ENCODE measurements at regions not wholly inside any gene's neighbourhood (a gene's known extent, or its start where the extent isn't known, plus 50 kb on each side); places are given as distances from the start of the nearest gene placed in this dataset.

- H3K4me3 ChIP-seq (ENCODE audit: low read length): no peak overlapping the region
- no peak overlapping the region for H3K27ac ChIP-seq (ENCODE audit: low read depth, low read length)
- WGBS: 82% methylated on average over 2 of the region's 2 CpGs
- H3K9ac ChIP-seq (ENCODE audit: low read depth, low read length): no peak overlapping the region
- H3K36me3 ChIP-seq (ENCODE audit: insufficient read depth, low read length): no peaks in the 10 kb centered on the region
- no peaks in the 10 kb centered on the region for H3K27me3 ChIP-seq (ENCODE audit: insufficient read depth, low read length)
- H3K4me1 ChIP-seq (ENCODE audit: insufficient read depth, low read length): no peaks in the 10 kb centered on the region
- no peaks in the 10 kb centered on the region for H3K9me3 ChIP-seq (ENCODE audit: insufficient read depth, low read depth, low read length)
These were observed 52.5 kb upstream of the C11orf58 start for GRCh38 chr11:16685914-16686313.

- Histone ChIP-seq H3K36me3 (ENCODE audit: insufficient read depth, low read length) (no peaks in the 10 kb centered on the region), H3K9me3 (ENCODE audit: insufficient read depth, low read depth, low read length) (no peaks in the 10 kb centered on the region), H3K9ac (ENCODE audit: low read depth, low read length) (no peak overlapping the region), H3K4me1 (ENCODE audit: insufficient read depth, low read length) (no peaks in the 10 kb centered on the region), H3K27me3 (ENCODE audit: insufficient read depth, low read length) (no peaks in the 10 kb centered on the region), H3K27ac (ENCODE audit: low read depth, low read length) (no peak overlapping the region), H3K4me3 (ENCODE audit: low read length) (no peak overlapping the region)
- WGBS: 84% methylated on average over 7 of the region's 7 CpGs
These were observed 59.9 kb upstream of the C11orf58 start for GRCh38 chr11:16678466-16679116.

GRCh38 chr11:16669799-16670415 is 68.5 kb upstream of the C11orf58 start:
- WGBS: 56% methylated on average over 2 of the region's 2 CpGs
- Histone ChIP-seq H3K9me3 (ENCODE audit: insufficient read depth, low read depth, low read length) (0 out of 2 replicates have a peak, but pooled peaks cover 2% of the 10 kb centered on the region), H3K27me3 (ENCODE audit: insufficient read depth, low read length) (no peaks in the 10 kb centered on the region), H3K9ac (ENCODE audit: low read depth, low read length) (peak overlapping the region; percentile 37; the same call in 1 of the 2 replicates), H3K4me3 (ENCODE audit: low read length) (no peak overlapping the region), H3K4me1 (ENCODE audit: insufficient read depth, low read length) (peaks cover 16% of the 10 kb centered on the region), H3K36me3 (ENCODE audit: insufficient read depth, low read length) (no peaks in the 10 kb centered on the region), H3K27ac (ENCODE audit: low read depth, low read length) (peak overlapping the region; percentile 52)

DNA sequence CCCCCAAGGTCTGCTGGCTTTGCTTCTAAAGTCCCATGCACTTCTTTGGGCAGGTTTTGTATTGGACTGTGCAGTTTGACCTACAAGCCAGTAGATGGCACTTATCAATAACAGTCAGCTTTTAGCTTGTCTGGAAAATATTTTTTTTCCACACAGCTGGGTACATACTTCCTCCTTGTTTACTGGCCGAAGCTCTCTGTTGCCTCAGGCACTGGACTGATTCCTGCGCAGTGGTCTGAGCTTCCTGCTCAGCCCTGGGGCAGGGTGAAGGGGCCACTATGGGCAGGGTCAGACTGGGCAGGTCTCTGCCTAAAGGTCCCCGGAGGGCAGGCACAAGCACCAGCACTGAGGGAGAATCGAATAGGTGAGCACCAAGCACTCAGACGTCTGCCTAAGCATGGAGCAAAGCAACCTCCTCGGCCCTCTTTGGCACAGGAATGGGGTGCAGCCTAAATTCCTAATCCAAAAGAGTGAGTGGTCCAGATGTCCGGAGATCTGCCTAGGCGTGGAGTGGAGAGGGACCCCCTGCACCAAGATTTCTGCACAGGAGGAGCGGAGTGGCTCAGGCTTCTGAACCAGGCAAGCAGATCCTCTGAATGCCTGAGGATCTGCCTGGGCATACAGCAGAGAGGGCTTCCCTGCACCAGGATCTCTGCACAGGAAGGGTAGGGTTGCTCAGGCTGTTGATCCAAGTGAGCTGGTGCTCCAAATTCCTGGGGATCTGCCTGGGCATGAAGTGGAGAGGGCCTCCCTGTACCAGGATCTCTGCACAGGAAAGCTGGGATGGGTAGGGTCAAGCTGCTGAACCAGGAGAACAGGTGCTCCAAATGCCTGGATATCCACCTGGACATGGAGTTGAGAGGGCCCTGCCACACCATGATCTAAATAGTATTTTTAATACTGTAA is 105.9 kb upstream of the C11orf58 start:
- no peak overlapping the region for H3K27ac ChIP-seq (ENCODE audit: low read depth, low read length)
- H3K9me3 ChIP-seq (ENCODE audit: insufficient read depth, low read depth, low read length): peaks cover 10% of the 10 kb centered on the region
- no peaks in the 10 kb centered on the region for H3K36me3 ChIP-seq (ENCODE audit: insufficient read depth, low read length)
- H3K27me3 ChIP-seq (ENCODE audit: insufficient read depth, low read length): no peaks in the 10 kb centered on the region
- H3K4me3 ChIP-seq (ENCODE audit: low read length): no peak overlapping the region
- H3K9ac ChIP-seq (ENCODE audit: low read depth, low read length): no peak overlapping the region
- 84% methylated on average over 9 of the region's 9 CpGs for WGBS
- no peaks in the 10 kb centered on the region for H3K4me1 ChIP-seq (ENCODE audit: insufficient read depth, low read length)

GRCh38 chr11:16630651-16631050 is 107.8 kb upstream of the C11orf58 start:
- Histone ChIP-seq H3K9me3 (ENCODE audit: insufficient read depth, low read depth, low read length) (peaks cover 5% of the 10 kb centered on the region), H3K27me3 (ENCODE audit: insufficient read depth, low read length) (no peaks in the 10 kb centered on the region), H3K9ac (ENCODE audit: low read depth, low read length) (no peak overlapping the region), H3K27ac (ENCODE audit: low read depth, low read length) (no peak overlapping the region), H3K4me3 (ENCODE audit: low read length) (no peak overlapping the region), H3K36me3 (ENCODE audit: insufficient read depth, low read length) (no peaks in the 10 kb centered on the region), H3K4me1 (ENCODE audit: insufficient read depth, low read length) (no peaks in the 10 kb centered on the region)

DNA sequence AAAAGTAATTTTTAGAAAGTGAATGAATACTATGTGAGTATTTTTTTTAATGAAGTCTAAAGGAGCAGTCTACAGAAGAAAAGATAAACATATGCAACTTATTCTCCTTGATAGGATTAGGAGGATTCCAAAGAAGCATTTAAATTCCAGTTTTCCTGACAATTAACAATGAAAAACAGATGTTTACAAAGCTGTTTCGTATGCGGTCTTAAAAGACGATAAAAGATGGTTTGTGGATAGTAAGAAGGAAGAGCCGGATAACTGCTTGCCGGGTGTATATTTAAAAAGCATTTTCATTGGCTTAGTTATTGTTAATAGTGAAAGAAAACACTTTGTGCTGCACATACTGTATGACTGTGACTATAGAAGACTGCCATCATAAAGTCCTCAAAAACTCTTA is 120.0 kb upstream of the C11orf58 start:
- Histone ChIP-seq H3K4me3 (ENCODE audit: low read length) (no peak overlapping the region), H3K9ac (ENCODE audit: low read depth, low read length) (no peak overlapping the region), H3K27me3 (ENCODE audit: insufficient read depth, low read length) (peaks cover 59% of the 10 kb centered on the region), H3K4me1 (ENCODE audit: insufficient read depth, low read length) (peaks cover 7% of the 10 kb centered on the region), H3K27ac (ENCODE audit: low read depth, low read length) (no peak overlapping the region), H3K36me3 (ENCODE audit: insufficient read depth, low read length) (no peaks in the 10 kb centered on the region), H3K9me3 (ENCODE audit: insufficient read depth, low read depth, low read length) (no peaks in the 10 kb centered on the region)
- 82% methylated on average over 5 of the region's 5 CpGs for WGBS

DNA sequence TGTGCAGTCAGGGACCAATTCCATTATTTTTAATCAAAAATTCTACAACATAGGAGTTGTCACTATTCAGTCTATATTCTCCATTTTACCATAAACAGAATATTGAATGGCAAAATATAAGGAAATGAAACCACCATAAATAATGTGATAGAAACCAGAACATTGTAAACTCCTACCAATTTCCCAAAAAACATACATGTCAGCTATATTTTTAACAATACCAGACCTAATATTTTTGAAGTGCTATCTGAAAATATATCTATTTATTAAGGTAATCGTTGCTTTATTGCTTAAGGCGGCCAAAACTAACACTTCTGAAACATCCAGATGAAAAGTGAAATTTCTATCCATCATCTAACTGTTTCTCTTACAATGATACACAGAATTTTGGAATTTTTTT is 123.0 kb upstream of the C11orf58 start:
- Histone ChIP-seq H3K9me3 (ENCODE audit: insufficient read depth, low read depth, low read length) (no peaks in the 10 kb centered on the region), H3K9ac (ENCODE audit: low read depth, low read length) (no peak overlapping the region), H3K27ac (ENCODE audit: low read depth, low read length) (no peak overlapping the region), H3K4me1 (ENCODE audit: insufficient read depth, low read length) (peaks cover 11% of the 10 kb centered on the region), H3K36me3 (ENCODE audit: insufficient read depth, low read length) (no peaks in the 10 kb centered on the region), H3K27me3 (ENCODE audit: insufficient read depth, low read length) (peaks cover 89% of the 10 kb centered on the region), H3K4me3 (ENCODE audit: low read length) (no peak overlapping the region)
- 80% methylated on average over 1 of the region's 2 CpGs for WGBS

GRCh38 chr11:16613512-16614381 is 124.7 kb upstream of the C11orf58 start:
- H3K27me3 ChIP-seq (ENCODE audit: insufficient read depth, low read length): peaks cover 100% of the 10 kb centered on the region
- no peaks in the 10 kb centered on the region for H3K9me3 ChIP-seq (ENCODE audit: insufficient read depth, low read depth, low read length)
- H3K27ac ChIP-seq (ENCODE audit: low read depth, low read length): no peak overlapping the region
- peak overlapping the region; percentile 48 for H3K9ac ChIP-seq (ENCODE audit: low read depth, low read length)
- peak overlapping the region; percentile 64 for H3K4me3 ChIP-seq (ENCODE audit: low read length)
- H3K4me1 ChIP-seq (ENCODE audit: insufficient read depth, low read length): peaks cover 11% of the 10 kb centered on the region
- under 1% methylated on average over 65 of the region's 65 CpGs for WGBS
- no peaks in the 10 kb centered on the region for H3K36me3 ChIP-seq (ENCODE audit: insufficient read depth, low read length)

- peaks cover 11% of the 10 kb centered on the region for H3K4me1 ChIP-seq (ENCODE audit: insufficient read depth, low read length)
- H3K27ac ChIP-seq (ENCODE audit: low read depth, low read length): no peak overlapping the region
- H3K9ac ChIP-seq (ENCODE audit: low read depth, low read length): no peak overlapping the region
- peak overlapping the region; percentile 64 for H3K4me3 ChIP-seq (ENCODE audit: low read length)
- H3K9me3 ChIP-seq (ENCODE audit: insufficient read depth, low read depth, low read length): no peaks in the 10 kb centered on the region
- no peaks in the 10 kb centered on the region for H3K36me3 ChIP-seq (ENCODE audit: insufficient read depth, low read length)
- 2% methylated on average over 13 of the region's 13 CpGs for WGBS
- H3K27me3 ChIP-seq (ENCODE audit: insufficient read depth, low read length): peaks cover 100% of the 10 kb centered on the region
These were observed 125.3 kb upstream of the C11orf58 start for GRCh38 chr11:16613262-16613511.

DNA sequence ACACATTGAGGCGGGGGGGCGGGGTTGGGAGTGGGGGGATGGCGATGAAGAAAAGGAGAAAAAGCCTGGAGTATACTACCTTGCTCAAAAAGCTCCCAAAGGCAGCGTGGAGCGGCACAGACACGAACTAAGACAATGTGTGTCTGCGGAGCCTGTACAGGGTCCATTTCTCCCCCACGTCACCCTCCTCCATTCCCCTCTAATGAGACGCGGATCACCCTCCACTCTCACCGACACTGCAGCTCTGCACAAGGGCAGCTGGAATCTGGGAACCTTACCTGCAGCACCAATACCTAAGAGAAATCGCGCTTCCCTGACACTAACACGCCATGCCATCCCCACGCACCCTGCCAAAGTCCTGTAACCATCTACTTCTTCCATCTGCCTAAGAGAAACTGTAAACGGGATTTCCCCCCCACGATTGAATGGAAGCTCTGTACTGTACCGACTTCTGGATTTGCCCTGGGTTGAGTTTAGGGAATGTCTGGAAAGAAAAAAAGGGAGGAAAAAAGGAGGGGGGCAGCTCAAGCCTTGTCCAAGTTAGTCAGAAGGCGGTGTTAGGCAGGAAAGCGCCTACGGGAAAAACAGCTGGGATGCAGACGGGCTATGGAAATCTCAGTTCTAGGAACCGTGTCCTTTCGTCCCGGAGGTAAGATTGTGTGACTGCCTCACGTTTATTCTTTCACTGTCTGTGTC is 125.7 kb upstream of the C11orf58 start:
- Histone ChIP-seq H3K4me3 (ENCODE audit: low read length) (peak overlapping the region; percentile 64; the same call in 1 of the 2 replicates), H3K4me1 (ENCODE audit: insufficient read depth, low read length) (peaks cover 15% of the 10 kb centered on the region), H3K27me3 (ENCODE audit: insufficient read depth, low read length) (peaks cover 100% of the 10 kb centered on the region), H3K27ac (ENCODE audit: low read depth, low read length) (no peak overlapping the region), H3K9ac (ENCODE audit: low read depth, low read length) (no peak overlapping the region), H3K9me3 (ENCODE audit: insufficient read depth, low read depth, low read length) (no peaks in the 10 kb centered on the region), H3K36me3 (ENCODE audit: insufficient read depth, low read length) (no peaks in the 10 kb centered on the region)
- 3% methylated on average over 26 of the region's 26 CpGs for WGBS

All from HUES64 (cell line).